ENCODE measurements at regions not wholly inside any gene's neighbourhood (a gene's known extent, or its start where the extent isn't known, plus 50 kb on each side); places are given as distances from the start of the nearest gene placed in this dataset.

DNA sequence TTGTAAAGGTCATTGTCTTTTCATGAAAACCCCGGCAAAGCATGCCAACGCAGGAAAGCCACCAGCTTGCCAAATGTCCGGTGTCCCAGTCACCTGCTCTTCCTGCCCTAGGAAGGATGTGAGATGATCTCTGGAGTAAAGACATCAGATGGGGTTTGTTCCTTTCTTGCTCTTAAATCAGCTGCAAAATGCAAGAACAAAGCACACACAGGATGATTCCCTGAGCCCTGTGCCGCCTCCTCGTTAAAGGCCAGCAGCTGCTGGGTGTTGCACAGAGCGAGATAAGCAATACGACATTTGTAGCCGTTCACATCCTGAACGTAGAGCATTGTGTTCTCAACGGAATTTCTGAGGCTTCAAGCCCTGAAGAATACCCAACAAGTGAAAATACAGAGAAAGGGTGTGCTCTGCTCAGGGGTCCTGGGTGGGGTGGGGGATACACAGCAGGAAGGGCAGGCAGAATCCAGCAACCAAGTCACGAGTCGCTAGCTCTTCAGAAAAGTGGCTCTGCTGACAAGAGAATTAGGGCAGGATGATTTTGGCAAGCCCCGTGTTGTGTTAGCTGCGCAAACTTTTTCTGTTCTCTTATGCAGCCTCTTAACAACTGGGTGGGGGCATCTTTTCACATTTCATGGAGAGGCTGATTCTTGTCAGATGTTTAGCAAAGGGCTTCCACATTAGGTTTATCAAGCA lies 229.2 kb upstream of the MAP3K1 start:
- TF ChIP-seq GATA3 (IDR thresholded peaks at IDR 0.05; ENCODE audit: low read depth, low read length) (no peak), GATA2 (IDR thresholded peaks at IDR 0.05; ENCODE audit: low read depth, low read length) (no peak)

Data from SH-SY5Y (cell line).